ENCODE measurements at regions not wholly inside any gene's neighbourhood (a gene's known extent, or its start where the extent isn't known, plus 50 kb on each side); places are given as distances from the start of the nearest gene placed in this dataset.
"Not testable (repeated sequence)": the region's sequence is repeated elsewhere in the genome, so short reads cannot be mapped to it uniquely, and the experiment has no call there.

GRCh38 chr6:119950681-119951080 is 601.1 kb upstream of the MAN1A1 start:
- no peak overlapping the region for H3K4me3 ChIP-seq (ENCODE audit: low read depth, low read length)
- no peak for TF ChIP-seq CTCF (IDR thresholded peaks at IDR 0.05; ENCODE audit: insufficient read depth, low read depth, low read length)
- DNase-seq (ENCODE audit: low read depth) = no peak

- DNase-seq (ENCODE audit: low read depth) = no peak
- TF ChIP-seq CTCF (IDR thresholded peaks at IDR 0.05; ENCODE audit: insufficient read depth, low read depth, low read length) = no peak
- no peak overlapping the region for H3K4me3 ChIP-seq (ENCODE audit: low read depth, low read length)
Measured at GRCh38 chr6:119942078-119942752, 592.7 kb upstream of the MAN1A1 start.

GRCh38 chr6:119938752-119939151 is 589.2 kb upstream of the MAN1A1 start:
- TF ChIP-seq CTCF (IDR thresholded peaks at IDR 0.05; ENCODE audit: insufficient read depth, low read depth, low read length) = no peak
- no peak for DNase-seq (ENCODE audit: low read depth)
- H3K4me3 ChIP-seq (ENCODE audit: low read depth, low read length) = no peak overlapping the region

GRCh38 chr6:119934816-119935215 is 585.3 kb upstream of the MAN1A1 start:
- no peak overlapping the region for H3K4me3 ChIP-seq (ENCODE audit: low read depth, low read length)
- no peak for TF ChIP-seq CTCF (IDR thresholded peaks at IDR 0.05; ENCODE audit: insufficient read depth, low read depth, low read length)
- DNase-seq (ENCODE audit: low read depth) = no peak

GRCh38 chr6:119929121-119929520 is 579.6 kb upstream of the MAN1A1 start:
- TF ChIP-seq CTCF (IDR thresholded peaks at IDR 0.05; ENCODE audit: insufficient read depth, low read depth, low read length) = no peak
- no peak for DNase-seq (ENCODE audit: low read depth)
- H3K4me3 ChIP-seq (ENCODE audit: low read depth, low read length) = no peak overlapping the region

- H3K4me3 ChIP-seq (ENCODE audit: low read depth, low read length); DNase-seq (ENCODE audit: low read depth): not testable (repeated sequence)
Measured at GRCh38 chr6:119924888-119925287, 575.3 kb upstream of the MAN1A1 start.

- no peak for TF ChIP-seq CTCF (IDR thresholded peaks at IDR 0.05; ENCODE audit: insufficient read depth, low read depth, low read length)
- no peak for DNase-seq (ENCODE audit: low read depth)
- no peak overlapping the region for H3K4me3 ChIP-seq (ENCODE audit: low read depth, low read length)
Measured at GRCh38 chr6:119922814-119923213, 573.3 kb upstream of the MAN1A1 start.
